A549 (cell line): ENCODE measurements at regions not wholly inside any gene's neighbourhood (a gene's known extent, or its start where the extent isn't known, plus 50 kb on each side); places are given as distances from the start of the nearest gene placed in this dataset.
"Not testable (repeated sequence)": the region's sequence is repeated elsewhere in the genome, so short reads cannot be mapped to it uniquely, and the experiment has no call there.

Experiments used
- BHLHE40 ChIP-seq: IDR thresholded peaks from 2 replicates; pipeline ENCODE4 v1.6.1; 2012; ENCODE audit warnings: low read depth, low read length, inconsistent platforms
- CEBPB ChIP-seq, 2 experiments: fragments of >200 bp in 1 of 2; sonication (Bioruptor Twin) in 1 of 2; formaldehyde crosslinking in 1 of 2; IDR thresholded peaks; 2 replicates each; pipeline ENCODE4 v1.6.1; 2012 to 2016
- MYC ChIP-seq: IDR thresholded peaks from 2 replicates; pipeline ENCODE4 v1.6.1; 2012; ENCODE audit warnings: mild to moderate bottlenecking, inconsistent platforms, low read length, improper control_type of control experiment, borderline replicate concordance
- POLR2A ChIP-seq: IDR thresholded peaks from 2 replicates; pipeline ENCODE4 v1.6.1; 2012; ENCODE audit warnings: mild to moderate bottlenecking, low read length
- POLR2AphosphoS2 ChIP-seq: conservative IDR thresholded peaks from 2 replicates; pipeline ENCODE4 v1.6.1; 2012; ENCODE audit warnings: low read length, improper control_type of control experiment, inconsistent platforms
- RAD21 ChIP-seq, 2 experiments: fragments of >200 bp in 1 of 2; sonication (Bioruptor Twin) in 1 of 2; formaldehyde crosslinking in 1 of 2; IDR thresholded peaks in 1 of 2; conservative IDR thresholded peaks in 1 of 2; 2 replicates in 1 of 2; 3 replicates in 1 of 2; pipeline ENCODE4 v1.6.1; 2012 to 2018; ENCODE audit warnings: inconsistent platforms in 1 of 2
- TF ChIP-seq, protein P1 (sequence below): IDR thresholded peaks from 2 replicates; pipeline ENCODE4 v1.6.1; 2012
- TF ChIP-seq, protein P2 (sequence below): fragments of >200 bp; sonication (Bioruptor Twin); formaldehyde crosslinking; IDR thresholded peaks from 3 replicates; pipeline ENCODE4 v1.5.1; 2016
- TF ChIP-seq, protein P3 (sequence below): fragments of 200-600 bp; sonication (generic); IDR thresholded peaks from 2 replicates; pipeline ENCODE4 v1.6.1; 2016; ENCODE audit warnings: antibody characterized with exemption, mild to moderate bottlenecking, moderate library complexity

DNA sequence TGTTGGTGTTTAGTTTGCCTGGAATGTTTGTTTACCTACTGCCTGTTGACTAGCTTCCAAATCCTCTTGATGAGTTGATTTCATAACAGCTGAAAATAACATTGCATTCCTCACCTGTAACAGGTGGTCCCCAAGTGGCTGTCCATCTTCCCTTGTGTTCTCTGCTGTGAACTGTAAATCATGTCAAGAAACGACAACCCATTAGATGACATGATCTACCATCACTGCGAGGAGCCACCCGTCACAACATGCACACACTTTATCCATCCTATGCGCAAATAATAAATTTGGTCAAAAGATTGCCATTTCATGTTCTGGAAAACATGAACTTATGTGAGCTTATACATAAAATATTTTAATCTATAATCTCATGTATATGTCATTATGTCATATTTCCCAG is 199.1 kb upstream of the POMZP3 start:
- TF ChIP-seq, protein P1, sequence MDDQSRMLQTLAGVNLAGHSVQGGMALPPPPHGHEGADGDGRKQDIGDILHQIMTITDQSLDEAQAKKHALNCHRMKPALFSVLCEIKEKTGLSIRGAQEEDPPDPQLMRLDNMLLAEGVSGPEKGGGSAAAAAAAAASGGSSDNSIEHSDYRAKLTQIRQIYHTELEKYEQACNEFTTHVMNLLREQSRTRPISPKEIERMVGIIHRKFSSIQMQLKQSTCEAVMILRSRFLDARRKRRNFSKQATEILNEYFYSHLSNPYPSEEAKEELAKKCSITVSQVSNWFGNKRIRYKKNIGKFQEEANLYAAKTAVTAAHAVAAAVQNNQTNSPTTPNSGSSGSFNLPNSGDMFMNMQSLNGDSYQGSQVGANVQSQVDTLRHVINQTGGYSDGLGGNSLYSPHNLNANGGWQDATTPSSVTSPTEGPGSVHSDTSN, result not testable (repeated sequence)
- TF ChIP-seq, protein P2, sequence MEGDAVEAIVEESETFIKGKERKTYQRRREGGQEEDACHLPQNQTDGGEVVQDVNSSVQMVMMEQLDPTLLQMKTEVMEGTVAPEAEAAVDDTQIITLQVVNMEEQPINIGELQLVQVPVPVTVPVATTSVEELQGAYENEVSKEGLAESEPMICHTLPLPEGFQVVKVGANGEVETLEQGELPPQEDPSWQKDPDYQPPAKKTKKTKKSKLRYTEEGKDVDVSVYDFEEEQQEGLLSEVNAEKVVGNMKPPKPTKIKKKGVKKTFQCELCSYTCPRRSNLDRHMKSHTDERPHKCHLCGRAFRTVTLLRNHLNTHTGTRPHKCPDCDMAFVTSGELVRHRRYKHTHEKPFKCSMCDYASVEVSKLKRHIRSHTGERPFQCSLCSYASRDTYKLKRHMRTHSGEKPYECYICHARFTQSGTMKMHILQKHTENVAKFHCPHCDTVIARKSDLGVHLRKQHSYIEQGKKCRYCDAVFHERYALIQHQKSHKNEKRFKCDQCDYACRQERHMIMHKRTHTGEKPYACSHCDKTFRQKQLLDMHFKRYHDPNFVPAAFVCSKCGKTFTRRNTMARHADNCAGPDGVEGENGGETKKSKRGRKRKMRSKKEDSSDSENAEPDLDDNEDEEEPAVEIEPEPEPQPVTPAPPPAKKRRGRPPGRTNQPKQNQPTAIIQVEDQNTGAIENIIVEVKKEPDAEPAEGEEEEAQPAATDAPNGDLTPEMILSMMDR, result not testable (repeated sequence)
- TF ChIP-seq CEBPB (IDR thresholded peaks at IDR 0.05); POLR2A; BHLHE40; RAD21 (conservative IDR thresholded peaks at IDR 0.05 in 1 of 2, IDR thresholded peaks at IDR 0.05 in 1 of 2); POLR2AphosphoS2; MYC: not testable (repeated sequence)
- TF ChIP-seq, protein P3, sequence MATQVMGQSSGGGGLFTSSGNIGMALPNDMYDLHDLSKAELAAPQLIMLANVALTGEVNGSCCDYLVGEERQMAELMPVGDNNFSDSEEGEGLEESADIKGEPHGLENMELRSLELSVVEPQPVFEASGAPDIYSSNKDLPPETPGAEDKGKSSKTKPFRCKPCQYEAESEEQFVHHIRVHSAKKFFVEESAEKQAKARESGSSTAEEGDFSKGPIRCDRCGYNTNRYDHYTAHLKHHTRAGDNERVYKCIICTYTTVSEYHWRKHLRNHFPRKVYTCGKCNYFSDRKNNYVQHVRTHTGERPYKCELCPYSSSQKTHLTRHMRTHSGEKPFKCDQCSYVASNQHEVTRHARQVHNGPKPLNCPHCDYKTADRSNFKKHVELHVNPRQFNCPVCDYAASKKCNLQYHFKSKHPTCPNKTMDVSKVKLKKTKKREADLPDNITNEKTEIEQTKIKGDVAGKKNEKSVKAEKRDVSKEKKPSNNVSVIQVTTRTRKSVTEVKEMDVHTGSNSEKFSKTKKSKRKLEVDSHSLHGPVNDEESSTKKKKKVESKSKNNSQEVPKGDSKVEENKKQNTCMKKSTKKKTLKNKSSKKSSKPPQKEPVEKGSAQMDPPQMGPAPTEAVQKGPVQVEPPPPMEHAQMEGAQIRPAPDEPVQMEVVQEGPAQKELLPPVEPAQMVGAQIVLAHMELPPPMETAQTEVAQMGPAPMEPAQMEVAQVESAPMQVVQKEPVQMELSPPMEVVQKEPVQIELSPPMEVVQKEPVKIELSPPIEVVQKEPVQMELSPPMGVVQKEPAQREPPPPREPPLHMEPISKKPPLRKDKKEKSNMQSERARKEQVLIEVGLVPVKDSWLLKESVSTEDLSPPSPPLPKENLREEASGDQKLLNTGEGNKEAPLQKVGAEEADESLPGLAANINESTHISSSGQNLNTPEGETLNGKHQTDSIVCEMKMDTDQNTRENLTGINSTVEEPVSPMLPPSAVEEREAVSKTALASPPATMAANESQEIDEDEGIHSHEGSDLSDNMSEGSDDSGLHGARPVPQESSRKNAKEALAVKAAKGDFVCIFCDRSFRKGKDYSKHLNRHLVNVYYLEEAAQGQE, result not testable (repeated sequence)
